CMK (cell line): ENCODE measurements at regions not wholly inside any gene's neighbourhood (a gene's known extent, or its start where the extent isn't known, plus 50 kb on each side); places are given as distances from the start of the nearest gene placed in this dataset.

Source experiments
- DNase-seq: peaks from one replicate; pipeline ENCODE4 v3.0.0-alpha.2; 2010; ENCODE audit warnings: low read depth

GRCh38 chr1:198904321-198904720 lies 265.5 kb downstream of the PTPRC start:
- DNase-seq, result no peak

GRCh38 chr1:198906739-198907422 lies 268.0 kb downstream of the PTPRC start:
- DNase-seq, result no peak

DNA sequence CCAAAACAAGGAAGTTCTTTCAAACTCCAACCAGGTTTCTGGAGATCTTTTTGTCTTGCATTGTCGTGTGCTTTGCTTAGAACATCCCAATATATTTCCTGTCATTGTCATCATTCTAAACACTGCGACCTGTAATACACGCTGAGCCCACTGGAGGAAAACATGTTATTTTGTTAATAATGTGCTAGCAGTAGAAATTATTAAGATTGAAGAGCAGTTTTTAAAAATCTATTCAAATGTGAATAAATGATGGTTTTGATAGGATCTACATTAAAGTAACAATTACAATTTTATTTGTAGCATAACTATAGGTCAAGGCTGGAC lies 268.5 kb downstream of the PTPRC start:
- no peak for DNase-seq

DNA sequence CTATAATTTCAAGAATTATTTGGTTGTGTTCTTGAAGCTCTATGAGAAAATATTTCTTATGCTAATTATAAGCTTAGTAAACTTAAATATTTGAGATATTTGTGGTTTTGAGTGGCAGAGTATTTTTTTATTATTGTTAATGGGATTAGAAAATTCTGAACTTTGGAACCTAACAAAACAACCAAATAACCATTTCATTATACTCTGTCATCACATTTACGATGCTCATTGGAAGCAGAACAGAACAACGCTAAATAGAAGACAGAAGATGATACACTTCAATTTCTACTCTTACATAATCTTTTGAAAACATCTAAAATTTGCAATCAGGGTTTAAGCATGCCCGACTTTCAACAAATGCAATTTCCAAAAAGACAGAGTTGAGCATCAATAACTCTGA lies 270.2 kb downstream of the PTPRC start:
- no peak for DNase-seq

- no peak for DNase-seq
Observed at GRCh38 chr1:198909973-198910372, 271.1 kb downstream of the PTPRC start.

GRCh38 chr1:198910816-198911215 lies 272.0 kb downstream of the PTPRC start:
- no peak for DNase-seq

DNA sequence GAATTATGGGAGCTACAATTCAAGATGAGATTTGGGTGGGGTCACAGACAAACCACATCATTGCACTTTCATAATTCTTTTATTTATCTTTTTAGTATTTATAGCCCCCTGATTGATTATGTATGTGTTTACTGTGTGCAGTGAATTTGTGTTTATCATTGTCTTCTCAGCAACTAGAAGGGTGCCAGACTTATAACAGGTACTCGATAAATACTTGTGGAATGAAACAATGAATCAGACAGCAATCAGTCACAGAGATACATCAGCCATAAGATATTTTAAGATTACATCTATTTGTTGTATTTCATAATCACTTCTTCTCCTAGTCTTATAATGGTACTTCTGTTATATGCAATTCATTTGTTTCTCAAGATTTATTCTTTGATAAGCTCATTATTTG lies 273.2 kb downstream of the PTPRC start:
- no peak for DNase-seq

DNA sequence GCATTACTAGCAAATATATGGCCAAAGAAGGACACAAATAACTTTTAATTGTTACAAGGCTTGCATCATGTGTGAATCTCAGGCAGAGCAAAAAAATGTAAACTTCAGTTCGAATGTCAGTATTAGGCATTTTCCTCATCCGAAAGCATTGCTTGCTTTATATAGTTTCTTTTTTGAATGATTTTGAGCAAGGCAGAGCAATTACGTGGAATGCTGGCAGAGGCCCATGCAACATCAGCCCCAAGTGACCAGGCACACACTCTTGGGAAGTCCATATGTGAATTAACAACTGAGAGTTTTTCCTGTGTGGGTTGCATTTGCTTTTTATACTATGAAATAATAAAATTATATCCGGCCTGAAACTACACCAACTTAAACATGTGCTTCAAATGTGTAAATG lies 274.8 kb downstream of the PTPRC start:
- no peak for DNase-seq

- no peak for DNase-seq
Observed at GRCh38 chr1:198915327-198916231, 276.7 kb downstream of the PTPRC start.

GRCh38 chr1:198917226-198917625 lies 278.4 kb downstream of the PTPRC start:
- no peak for DNase-seq

- no peak for DNase-seq
Observed at GRCh38 chr1:198918920-198919319, 280.1 kb downstream of the PTPRC start.

DNA sequence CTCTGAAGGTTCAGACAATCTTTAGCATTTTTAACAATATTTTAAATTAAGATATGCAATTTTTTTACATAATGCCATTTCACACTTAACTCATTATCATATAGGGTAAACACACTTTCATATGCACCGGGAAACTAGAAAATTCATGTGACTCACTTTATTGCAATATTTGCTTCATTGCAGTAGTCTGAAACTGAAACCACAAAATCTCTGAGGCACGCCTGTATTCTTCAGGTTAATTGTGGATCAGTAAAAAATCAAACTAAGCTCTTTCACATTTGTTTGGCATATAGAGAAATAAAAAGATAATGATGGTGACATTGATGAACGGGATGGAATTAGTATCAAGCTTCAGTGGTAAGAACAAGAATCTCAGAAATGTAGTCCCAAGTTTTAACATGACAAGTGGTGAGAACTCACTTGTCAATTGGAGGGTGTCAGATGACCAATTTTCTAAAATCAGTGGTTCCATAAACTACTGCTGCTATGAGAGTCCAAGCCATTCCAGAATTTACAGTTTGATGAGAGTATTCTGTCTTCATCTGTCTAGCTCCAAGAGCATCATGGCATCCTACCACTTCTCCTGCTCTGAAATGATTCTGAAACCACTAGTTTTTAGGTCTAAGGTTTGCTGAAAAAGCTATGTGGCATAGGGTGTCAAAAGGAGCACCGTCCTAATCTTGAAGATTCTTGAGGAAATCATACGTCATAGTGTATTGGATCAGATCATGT lies 281.0 kb downstream of the PTPRC start:
- DNase-seq, result no peak

DNA sequence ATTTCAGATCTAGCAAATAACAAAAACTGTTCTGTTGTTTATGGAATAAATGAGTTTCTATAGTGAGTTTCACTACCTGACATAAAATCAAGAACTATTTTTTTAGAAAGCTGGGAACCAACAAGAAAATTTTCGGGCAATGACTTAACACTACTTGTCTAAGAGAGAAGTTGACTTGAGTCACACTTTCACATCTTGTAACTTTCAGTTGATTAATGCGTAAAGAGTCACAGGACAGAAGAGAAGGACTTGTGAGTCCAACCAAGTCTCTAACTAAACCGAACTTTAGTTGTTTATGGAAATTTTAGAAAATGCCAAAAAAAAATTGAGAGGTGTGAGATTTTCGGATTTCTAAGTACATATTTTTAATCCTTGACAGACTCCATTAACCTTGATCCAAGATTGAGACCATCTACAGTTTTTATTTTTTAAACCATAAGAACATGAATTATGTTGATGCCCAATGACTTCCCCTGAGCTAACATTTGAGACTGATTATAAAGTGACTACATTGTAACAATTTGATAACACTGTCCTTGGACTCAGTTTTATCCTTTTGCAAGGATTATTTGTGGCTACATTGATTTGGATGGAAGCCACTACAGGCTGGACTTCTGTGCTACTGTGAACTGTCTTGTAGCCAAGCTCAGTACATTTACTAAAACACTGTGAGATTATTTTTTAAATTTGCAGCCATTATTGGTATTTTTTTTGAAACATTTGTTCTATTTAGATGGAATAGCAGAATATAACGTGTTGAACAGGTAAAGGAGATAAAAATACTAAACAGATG lies 284.0 kb downstream of the PTPRC start:
- no peak for DNase-seq

DNA sequence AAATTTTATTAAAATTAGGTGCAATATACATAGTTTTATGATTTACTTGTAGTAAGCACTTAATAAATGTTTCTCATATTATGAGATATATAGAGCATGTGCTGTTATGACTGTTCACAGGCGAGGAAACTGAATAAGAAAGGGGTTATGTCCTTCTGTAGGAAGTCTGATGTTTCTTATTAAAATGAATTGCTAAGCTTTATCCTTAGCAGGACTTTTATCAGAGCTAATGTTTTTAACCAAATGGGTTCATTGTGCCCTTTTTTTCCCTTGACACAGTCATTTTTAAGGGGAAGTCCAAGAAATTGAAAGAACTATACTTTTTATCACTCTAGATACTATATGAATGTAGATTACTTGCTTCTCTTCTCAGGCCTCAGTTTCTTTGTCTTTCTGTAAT lies 285.2 kb downstream of the PTPRC start:
- DNase-seq, result no peak

GRCh38 chr1:198925567-198925966 lies 286.7 kb downstream of the PTPRC start:
- no peak for DNase-seq

DNA sequence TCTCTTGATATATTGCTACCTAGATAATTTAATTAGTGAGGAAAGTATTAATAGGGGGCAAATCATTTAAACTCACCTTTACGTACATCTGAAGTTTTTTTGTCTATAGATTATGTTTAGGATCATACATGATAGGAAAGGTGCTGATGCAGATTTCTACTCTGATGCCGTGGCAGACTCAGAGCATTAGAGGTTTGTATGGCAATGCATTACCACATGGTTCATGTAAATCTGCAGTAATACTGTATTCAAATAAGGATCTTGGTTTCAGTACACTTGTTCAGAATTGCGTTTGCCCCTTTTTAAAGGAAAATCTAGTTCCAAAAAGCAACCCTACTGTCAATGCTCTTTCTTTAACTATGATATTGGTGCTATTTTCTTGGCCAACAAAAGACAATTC lies 288.3 kb downstream of the PTPRC start:
- DNase-seq, result no peak

GRCh38 chr1:198929111-198929604 lies 290.3 kb downstream of the PTPRC start:
- DNase-seq, result no peak

DNA sequence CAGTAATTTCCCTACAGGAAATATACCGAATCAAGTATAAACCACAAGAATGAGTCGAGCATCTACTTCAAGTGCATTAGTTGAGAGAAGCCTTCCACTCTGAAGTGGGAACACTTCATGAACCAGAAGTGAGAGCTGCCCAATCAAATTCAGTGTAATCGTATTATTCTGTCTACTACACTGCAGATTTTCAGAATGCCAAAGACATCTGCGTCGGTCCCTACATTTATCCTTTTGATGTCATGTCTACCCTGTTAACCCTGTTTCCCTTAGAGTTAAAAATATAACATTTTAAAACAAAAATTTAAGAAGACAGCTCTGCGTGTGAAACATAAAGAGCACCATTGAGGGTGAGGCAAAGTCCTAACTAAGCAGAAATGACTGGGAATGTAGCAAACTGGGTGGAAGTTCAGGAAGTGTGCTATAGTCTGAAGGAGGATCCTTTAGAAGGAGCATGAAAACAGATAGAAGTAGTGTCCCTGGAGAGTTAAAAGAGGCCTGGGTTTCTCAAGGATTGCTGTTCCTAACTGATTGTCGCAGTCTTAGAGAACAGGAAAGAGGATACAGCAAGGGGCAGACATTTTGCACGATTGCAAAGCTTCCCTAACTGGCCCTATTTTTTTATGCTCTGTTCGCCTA lies 291.2 kb downstream of the PTPRC start:
- no peak for DNase-seq

DNA sequence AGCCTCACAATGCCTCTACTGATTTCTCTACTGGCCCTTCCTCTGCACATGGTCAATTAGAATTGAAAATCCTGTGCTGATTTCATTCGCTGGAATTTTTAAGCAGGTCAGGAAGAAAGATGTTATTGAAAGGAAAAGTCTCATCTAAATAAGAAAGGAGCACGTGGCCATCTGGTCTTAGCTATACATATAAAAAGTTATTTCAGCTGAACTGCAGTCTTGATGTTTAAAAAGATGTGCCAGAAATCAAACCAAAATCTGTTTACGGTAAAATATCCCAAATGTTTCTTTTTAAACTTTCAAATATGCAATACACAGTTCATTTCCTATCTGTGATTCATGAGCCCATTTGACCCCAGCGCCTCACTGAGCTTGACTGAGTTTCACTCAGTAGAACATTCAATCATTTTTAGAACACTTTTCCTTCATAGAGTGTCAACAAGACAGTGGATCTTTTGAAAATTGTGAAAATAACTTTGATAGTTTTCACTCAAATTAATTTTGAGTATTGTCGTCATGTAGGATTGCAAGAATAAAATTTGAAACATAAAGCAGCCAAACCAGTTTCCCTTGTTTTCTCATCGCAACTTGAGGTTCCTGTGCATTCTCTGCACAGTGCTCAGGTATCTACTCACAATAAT lies 293.6 kb downstream of the PTPRC start:
- DNase-seq, result no peak

DNA sequence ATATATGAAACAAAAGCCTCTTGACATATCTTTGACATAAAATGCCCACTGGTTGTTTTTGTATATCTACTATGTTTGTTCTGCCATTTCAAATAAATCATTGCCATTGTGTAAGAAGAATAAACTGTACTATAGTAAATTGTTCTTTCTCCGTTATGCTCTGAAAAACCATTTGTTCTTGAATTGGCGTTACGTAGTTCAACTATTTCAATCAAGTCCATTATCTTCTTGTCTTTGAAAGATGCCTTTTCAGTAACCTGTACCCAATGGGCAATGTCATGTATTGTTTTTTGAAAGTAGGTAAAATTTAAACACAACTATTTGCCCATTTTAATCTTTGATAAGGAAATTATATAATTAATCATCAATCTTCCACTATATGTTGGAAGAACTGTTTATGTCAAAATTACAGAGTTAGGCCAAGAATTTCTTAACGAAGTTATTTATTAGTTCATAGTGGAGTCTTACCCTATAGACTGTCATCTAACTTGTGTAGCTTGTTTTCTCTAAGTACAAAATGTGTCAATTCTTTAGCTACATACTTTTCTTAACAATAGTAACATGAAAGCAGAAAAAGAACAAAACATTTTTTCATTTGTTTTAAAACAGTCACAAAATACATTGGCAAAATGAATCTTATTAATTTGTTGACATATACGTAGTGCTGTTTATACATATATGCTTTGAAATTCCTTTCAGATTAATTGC lies 294.8 kb downstream of the PTPRC start:
- DNase-seq, result no peak
